22Rv1 (cell line): ENCODE measurements at regions not wholly inside any gene's neighbourhood (a gene's known extent, or its start where the extent isn't known, plus 50 kb on each side); places are given as distances from the start of the nearest gene placed in this dataset.

Source experiments
- CTCF ChIP-seq: fragments of 450-650 bp; IDR thresholded peaks from 2 replicates; pipeline ENCODE4 v1.5.1; 2017; ENCODE audit warnings: mild to moderate bottlenecking
- ZFX ChIP-seq: fragments of 450-650 bp; IDR thresholded peaks from 2 replicates; pipeline ENCODE4 v1.6.1; 2017; ENCODE audit warnings: antibody characterized with exemption, borderline replicate concordance

- no peak for TF ChIP-seq CTCF
- TF ChIP-seq ZFX, result no peak
These were observed 206.4 kb downstream of the PTPRC start for GRCh38 chr1:198845271-198845670.
